ENCODE measurements at regions not wholly inside any gene's neighbourhood (a gene's known extent, or its start where the extent isn't known, plus 50 kb on each side); places are given as distances from the start of the nearest gene placed in this dataset.
"Not testable (repeated sequence)": the region's sequence is repeated elsewhere in the genome, so short reads cannot be mapped to it uniquely, and the experiment has no call there.

- DNase-seq: no peak
These were observed 1943.0 kb downstream of the MRPL39 start for GRCh38 chr21:23664193-23664694.

DNA sequence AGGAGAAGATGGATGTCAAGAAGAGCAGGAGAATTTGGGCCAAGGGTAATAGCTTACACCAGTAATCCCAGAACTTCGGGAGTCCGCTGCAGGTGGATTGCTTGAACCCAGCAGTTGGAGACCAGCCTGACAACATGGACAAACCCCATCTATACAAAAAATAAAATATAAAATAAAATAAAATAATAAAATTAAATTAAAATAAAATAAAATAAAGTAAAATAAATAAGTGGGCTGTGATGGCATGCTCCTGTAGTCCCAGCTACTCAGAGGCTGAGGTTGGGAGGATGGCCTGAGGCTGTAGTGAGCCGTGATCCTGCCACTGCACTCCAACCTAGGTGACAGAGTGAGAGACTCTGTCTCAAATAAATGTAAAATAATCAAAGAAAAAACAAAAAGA lies 1946.7 kb downstream of the MRPL39 start:
- no peak for DNase-seq

GRCh38 chr21:23644768-23645167 lies 1962.5 kb downstream of the MRPL39 start:
- DNase-seq: no peak

GRCh38 chr21:23639721-23640120 lies 1967.6 kb downstream of the MRPL39 start:
- DNase-seq: no peak

GRCh38 chr21:23638131-23638695 lies 1969.1 kb downstream of the MRPL39 start:
- no peak for DNase-seq

DNA sequence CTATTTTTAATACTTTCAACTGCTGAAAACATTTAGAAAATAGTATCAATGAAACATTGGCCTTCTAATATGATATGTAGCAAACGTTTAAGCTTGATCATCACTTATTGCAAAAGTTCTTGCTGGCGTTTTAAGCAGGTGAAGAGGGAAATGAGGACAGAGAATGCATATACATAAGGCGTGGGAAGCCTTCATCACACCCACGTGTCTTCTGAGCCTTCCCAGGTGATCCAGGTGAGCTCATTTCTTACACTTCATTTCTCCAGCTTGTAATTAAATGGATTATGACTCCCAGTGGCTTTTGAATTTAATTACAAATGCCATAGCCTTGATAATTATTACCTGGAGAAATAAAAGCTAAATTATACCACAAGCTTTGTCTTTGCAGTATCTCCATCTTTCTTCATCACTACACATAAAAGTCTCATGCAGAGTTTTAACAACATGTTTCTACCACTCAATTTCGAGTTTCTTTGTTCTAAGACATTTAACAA lies 1973.8 kb downstream of the MRPL39 start:
- DNase-seq: no peak

DNA sequence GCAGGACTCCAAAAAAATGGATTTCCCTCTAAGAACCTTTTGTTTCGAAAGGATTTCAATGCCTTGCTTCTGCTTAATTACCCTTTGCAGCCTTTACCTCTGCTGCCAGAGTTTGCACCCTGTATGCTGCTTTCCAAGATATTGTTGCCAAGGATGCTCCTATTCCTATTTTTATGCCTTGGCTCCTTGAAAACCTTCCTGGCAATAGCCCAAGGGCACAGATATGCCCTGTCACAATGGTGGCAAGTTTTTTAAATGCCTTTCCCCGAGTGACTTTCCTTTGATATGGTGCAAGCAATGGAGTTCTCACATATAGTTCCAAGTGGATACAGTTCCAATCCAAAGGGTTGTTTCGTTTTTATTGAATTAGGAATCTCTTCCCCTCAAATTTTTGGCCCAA lies 1983.0 kb downstream of the MRPL39 start:
- DNase-seq: no peak

GRCh38 chr21:23613014-23613413 lies 1994.3 kb downstream of the MRPL39 start:
- no peak for DNase-seq

- no peak for DNase-seq
These were observed 1995.1 kb downstream of the MRPL39 start for GRCh38 chr21:23612210-23612609.

DNA sequence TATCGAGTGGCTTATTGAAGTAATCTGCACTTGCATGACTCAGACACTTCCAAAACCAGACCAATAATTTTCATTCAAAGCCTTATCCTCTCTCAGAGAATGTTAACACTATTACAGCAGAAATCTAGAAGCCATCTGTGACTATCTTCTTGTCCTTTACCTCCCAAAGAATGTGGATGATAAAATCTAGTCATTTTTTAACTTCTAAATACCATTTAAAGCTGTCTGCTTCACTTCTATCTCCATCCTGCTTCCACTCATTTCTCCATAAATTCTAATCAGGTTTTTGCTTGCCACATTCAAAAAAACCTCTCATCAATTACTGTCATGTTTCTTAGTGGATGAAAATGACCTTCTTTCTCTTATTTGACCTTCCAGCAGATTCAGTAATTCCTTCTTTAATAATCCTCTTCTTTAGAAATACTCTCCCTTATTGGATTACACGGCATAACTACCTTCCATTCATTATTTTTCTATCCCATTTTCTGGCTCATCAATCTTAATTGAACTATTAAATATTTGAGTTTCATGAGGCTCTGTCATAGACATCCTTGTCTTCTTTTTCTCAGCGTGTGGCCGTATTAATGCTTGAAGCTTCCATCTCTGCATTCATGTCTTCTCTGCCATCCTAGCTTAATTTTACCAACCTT lies 1999.4 kb downstream of the MRPL39 start:
- no peak for DNase-seq

- DNase-seq: no peak
These were observed 2005.7 kb downstream of the MRPL39 start for GRCh38 chr21:23601549-23601948.

DNA sequence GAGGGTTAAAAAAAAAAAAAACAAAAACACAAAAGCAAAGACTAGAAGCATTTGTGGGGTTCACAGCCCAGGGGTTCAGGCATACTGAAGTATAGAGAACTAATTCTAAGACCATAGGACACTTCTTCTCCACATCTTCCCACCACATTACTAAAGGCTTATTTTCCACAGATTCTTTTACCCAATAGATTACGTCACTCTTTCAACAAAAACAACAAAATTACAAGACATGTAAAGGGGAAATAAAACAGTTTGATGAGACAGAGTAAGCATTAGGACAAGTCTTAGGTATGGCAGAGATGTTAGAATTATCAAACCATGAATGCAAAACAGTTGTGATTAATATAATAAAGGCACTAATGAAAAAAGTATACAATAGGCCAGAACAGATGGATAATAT lies 2013.7 kb downstream of the MRPL39 start:
- no peak for DNase-seq

DNA sequence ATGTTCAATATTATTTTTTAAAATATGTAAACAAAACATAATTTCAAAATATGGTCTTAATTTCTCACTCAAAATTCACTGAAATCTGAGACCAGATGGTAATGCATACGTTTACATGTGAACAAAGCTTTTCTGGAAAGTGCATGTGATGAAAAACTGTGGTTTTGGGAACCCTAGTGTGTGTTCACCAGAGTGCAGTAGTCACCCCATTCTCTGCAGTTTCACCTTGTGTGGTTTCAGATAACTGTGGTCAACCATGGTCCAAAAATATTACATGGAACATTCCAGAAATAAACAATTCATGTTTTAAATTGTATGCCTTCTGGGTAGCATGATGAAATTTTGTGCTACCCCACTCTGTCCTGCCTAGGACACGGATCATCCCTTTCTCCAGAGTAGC lies 2021.9 kb downstream of the MRPL39 start:
- no peak for DNase-seq

DNA sequence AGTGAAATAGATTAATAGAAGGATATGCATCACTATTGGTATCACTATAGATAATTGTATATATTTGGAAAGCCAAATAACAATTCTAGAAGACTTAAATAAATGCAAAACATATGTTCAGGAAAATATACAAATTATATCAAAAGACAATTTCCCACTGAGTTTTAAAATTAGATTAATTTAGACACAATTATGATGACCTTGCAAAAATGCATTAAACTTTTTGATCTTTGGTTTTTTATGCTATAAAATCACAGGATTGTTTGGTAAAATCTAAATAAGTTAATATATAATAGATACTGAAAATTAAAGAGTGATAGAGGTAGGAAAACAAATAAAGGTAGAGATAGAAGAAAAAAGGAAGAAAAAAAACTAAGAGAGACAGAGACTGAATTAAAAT lies 2027.7 kb downstream of the MRPL39 start:
- no peak for DNase-seq

DNA sequence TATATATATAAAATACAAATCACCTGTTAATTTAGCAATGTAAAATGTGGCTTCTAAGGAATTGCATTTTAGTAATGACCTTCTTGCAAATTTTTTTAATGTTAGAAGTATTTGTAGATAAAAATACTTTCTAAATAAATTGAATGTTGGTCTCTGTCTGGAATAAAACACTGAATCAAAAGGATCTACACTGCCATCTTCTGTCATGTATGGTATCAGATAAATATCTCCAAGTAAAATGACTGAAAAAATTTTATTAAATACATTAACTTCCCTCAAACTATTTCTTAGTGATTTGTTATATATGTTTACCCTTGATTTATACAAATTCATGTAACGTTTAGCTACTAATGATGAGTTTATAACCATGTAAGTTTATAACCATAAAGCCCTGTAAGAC lies 2029.3 kb downstream of the MRPL39 start:
- DNase-seq: no peak

DNA sequence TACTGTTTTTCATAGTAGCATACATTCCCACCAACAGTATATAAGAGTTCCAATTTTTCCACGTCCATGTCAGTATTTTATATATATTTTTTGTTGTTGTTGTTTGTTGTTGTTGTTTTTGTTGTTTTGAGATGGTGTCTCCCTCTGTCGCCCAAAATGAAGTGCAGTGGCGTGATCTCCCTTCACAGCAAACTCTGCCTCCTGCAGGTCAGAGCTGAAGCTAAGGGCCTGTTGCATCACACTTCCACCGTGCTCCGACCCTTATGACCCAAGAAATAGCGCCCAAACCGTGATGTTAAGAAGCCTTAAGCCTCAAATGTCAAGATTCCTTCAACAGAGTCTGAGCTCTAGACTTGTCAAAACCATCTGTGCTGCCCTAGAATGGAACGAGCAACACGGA lies 2032.3 kb downstream of the MRPL39 start:
- no peak for DNase-seq

GRCh38 chr21:23548924-23549323 lies 2058.4 kb downstream of the MRPL39 start:
- DNase-seq: not testable (repeated sequence)

- no peak for DNase-seq
These were observed 2063.9 kb downstream of the MRPL39 start for GRCh38 chr21:23543333-23543732.

DNA sequence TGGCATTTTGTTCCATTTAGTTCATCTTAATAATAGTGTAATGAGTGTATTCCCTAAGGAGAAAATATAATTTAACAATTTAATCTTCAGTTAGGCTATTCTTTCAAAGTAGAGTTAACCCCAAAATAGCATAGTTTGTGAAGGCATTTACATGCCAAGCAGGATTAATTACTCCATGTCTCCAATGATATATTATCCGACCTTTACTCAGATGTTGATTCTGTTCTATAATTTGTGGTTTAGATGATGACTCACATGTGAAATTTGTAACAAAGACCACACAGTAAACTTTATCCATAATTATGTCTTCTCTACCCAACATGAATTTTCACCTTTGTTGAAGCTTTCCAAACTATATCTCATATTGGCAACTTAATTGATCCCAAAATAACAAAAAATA lies 2065.2 kb downstream of the MRPL39 start:
- DNase-seq: no peak

DNA sequence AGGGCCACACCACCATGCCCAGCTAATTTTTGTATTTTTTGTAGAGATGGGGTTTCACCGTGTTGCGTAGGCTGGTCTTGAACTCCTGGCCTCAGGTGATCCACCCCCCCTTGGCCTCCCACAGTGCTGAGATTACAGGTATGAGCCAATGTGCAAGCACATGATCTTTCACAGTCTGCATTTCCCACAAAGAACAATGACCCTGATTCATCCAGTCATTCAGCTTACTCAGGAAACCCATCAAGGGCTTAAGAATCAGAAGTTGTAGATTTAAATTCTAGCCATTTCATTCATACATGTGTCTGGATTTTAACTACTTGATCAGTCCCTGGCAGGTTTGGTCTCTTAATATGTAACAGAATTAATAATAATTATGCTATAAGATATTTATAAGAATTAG lies 2065.7 kb downstream of the MRPL39 start:
- DNase-seq: no peak

DNA sequence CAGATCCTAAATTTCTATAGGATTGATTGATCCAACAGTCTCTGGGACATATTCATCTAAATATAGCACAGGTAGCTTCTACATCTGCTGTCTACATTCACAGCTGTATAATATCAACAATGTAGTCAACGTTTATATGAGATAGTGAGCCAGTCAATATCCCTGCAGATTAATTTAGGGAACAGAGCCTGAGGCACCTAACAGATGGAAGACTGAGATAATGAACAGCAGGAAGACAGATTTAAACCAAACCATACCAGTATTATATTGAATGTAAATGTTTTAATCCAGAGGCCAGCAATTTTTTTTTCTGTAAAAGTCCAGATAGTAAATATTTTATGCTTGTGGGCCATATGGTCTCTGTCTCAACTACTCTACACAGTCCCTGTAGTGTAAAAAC lies 2072.4 kb downstream of the MRPL39 start:
- DNase-seq: no peak

- DNase-seq: no peak
These were observed 2075.8 kb downstream of the MRPL39 start for GRCh38 chr21:23531444-23531843.

DNA sequence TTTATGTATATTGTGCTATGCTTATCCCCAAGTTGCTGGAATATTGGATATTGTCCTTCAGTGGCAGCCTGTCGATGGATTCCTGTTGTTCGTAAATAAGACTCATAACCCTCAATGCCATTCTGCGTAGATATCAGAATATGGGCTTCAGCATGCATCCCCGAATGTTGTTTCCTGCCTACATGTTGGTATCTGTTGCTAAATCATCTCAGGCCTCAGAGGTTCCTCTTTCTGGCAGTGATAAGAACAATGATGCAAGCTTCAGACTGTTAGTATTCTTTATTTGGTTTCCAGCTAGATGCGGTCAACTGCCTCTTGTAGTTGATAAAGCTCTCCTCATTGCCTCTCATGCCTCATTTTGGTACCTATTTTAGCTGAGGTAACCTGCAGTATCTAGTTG lies 2082.6 kb downstream of the MRPL39 start:
- DNase-seq: no peak

GRCh38 chr21:23522751-23523150 lies 2084.5 kb downstream of the MRPL39 start:
- DNase-seq: no peak

- no peak for DNase-seq
These were observed 2099.8 kb downstream of the MRPL39 start for GRCh38 chr21:23507501-23507900.
